MCF 10A (cell line): ENCODE measurements at regions not wholly inside any gene's neighbourhood (a gene's known extent, or its start where the extent isn't known, plus 50 kb on each side); places are given as distances from the start of the nearest gene placed in this dataset.

ENCODE experiments used
- BruUV-seq: library from RNA; stranded (reverse); fragments of 400-500 nt; replicated peaks from 2 replicates; lab custom pipeline; 2021; lab: Mats Ljungman, UMichigan
- CTCF ChIA-PET: fragments of 300-600 bp; sonication (Branson Sonifier 250); formaldehyde crosslinking; extraction: SDS; loops from one replicate; lab custom pipeline; 2021; ENCODE audit warnings: antibody characterized with exemption, inconsistent platforms; lab: Yijun Ruan, JAX
- POLR2A ChIA-PET: fragments of 300-600, 350-650 bp; sonication (Branson Sonifier 250); formaldehyde crosslinking; extraction: SDS; loops from one replicate; lab custom pipeline; 2020; ENCODE audit warnings: antibody characterized with exemption, inconsistent platforms; lab: Yijun Ruan, JAX
- DNase-seq: peaks from one replicate; pipeline ENCODE4 v3.0.0-alpha.2; 2018; ENCODE audit not compliant: unreplicated experiment
- H3K27ac Mint-ChIP-seq: one replicate; pipeline ENCODE4 v1.8.0; 2022; ENCODE audit warnings: mild to moderate bottlenecking, low read depth, mixed read lengths; ENCODE audit not compliant: unreplicated experiment
- H3K27me3 Mint-ChIP-seq: one replicate; pipeline ENCODE4 v1.8.0; 2022; ENCODE audit warnings: mixed read lengths; ENCODE audit not compliant: insufficient read depth, unreplicated experiment
- H3K36me3 Mint-ChIP-seq: one replicate; pipeline ENCODE4 v1.8.0; 2022; ENCODE audit warnings: mild to moderate bottlenecking, moderate library complexity, mixed read lengths; ENCODE audit not compliant: insufficient read depth, unreplicated experiment
- H3K4me1 Mint-ChIP-seq: one replicate; pipeline ENCODE4 v1.8.0; 2022; ENCODE audit warnings: mixed read lengths; ENCODE audit not compliant: insufficient read depth, unreplicated experiment
- H3K4me3 Mint-ChIP-seq: one replicate; pipeline ENCODE4 v1.8.0; 2022; ENCODE audit warnings: mild to moderate bottlenecking, moderate library complexity, mixed read lengths; ENCODE audit not compliant: unreplicated experiment
- H3K9me3 Mint-ChIP-seq: one replicate; pipeline ENCODE4 v1.8.0; 2022; ENCODE audit warnings: mixed read lengths; ENCODE audit not compliant: unreplicated experiment
- intact Hi-C: fragments of 100-400 bp; cut with micrococcal nuclease; formaldehyde crosslinking; loops from 2 replicates; pipeline ENCODE4 v1.14.1; 2022
- TF ChIP-seq, protein P1 (sequence below): fragments of 200-600 bp; IDR thresholded peaks from one replicate; pipeline ENCODE4 v1.8.0; 2022; ENCODE audit warnings: antibody characterized with exemption, mild to moderate bottlenecking; ENCODE audit not compliant: unreplicated experiment

DNA sequence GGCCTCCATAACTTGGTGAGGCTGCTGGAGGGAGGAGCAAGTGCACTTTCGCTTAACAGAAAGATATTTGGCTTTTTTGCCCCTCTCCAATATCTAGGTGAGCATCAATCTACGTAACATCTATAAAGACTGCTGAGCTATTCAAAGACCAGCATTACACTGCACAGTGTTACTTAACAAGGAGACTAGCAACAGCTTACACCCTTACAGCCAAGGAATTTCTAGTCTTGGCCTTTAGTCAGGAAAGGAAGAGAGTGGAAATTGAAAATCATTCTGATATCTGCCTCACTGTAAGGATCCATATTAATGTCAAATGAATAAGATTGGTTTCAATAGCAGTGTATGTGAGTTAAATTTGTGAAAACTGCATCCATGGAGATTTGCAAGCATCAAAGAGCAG, 163.9 kb upstream of the DUSP10 start:
- Mint-ChIP-seq H3K27me3 (no peaks in the 10 kb centered on the region), H3K4me1 (no peaks in the 10 kb centered on the region), H3K36me3 (no peaks in the 10 kb centered on the region), H3K4me3 (no peak overlapping the region), H3K27ac (no peak overlapping the region), H3K9me3 (no peaks in the 10 kb centered on the region)
- ChIA-PET POLR2A (interaction anchor here (1.0 to 1.8 kb wide), 4 partner anchors 11 to 79 kb away, joined by 3 to 6 read pairs (median 3); no protein-coding TSS in a partner anchor), CTCF (interaction anchor here (0.7 to 1.2 kb wide), 3 partner anchors 14 to 191 kb away, joined by 3 to 4 read pairs (median 4); no protein-coding TSS in a partner anchor)
- DNase-seq, result no peak
- no TSS peak for BruUV-seq
- intact Hi-C loops, result no loop called here
- TF ChIP-seq, protein P1, sequence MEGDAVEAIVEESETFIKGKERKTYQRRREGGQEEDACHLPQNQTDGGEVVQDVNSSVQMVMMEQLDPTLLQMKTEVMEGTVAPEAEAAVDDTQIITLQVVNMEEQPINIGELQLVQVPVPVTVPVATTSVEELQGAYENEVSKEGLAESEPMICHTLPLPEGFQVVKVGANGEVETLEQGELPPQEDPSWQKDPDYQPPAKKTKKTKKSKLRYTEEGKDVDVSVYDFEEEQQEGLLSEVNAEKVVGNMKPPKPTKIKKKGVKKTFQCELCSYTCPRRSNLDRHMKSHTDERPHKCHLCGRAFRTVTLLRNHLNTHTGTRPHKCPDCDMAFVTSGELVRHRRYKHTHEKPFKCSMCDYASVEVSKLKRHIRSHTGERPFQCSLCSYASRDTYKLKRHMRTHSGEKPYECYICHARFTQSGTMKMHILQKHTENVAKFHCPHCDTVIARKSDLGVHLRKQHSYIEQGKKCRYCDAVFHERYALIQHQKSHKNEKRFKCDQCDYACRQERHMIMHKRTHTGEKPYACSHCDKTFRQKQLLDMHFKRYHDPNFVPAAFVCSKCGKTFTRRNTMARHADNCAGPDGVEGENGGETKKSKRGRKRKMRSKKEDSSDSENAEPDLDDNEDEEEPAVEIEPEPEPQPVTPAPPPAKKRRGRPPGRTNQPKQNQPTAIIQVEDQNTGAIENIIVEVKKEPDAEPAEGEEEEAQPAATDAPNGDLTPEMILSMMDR, result no peak

DNA sequence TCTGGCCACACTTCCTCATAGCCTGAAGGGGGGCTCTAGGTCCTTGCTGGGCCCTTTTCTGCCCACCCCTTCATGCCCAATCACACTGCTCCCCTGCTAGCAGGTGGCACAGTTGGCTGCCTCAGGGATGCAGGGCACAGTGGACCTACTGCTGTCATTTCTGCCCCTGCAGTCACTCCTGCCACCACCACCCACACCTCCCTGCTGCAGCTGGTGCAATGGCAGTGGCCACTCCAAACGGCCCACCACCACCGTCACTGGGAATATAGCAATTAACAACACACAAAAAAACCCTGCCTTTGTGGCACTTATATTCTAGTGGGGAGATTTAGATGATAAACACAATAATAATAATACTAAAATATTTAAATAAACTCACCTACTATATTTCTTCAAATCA, 162.4 kb upstream of the DUSP10 start:
- intact Hi-C loops, result no loop called here
- H3K27ac Mint-ChIP-seq, result no peak overlapping the region
- no peaks in the 10 kb centered on the region for H3K27me3 Mint-ChIP-seq
- BruUV-seq, result no TSS peak
- no peaks in the 10 kb centered on the region for H3K36me3 Mint-ChIP-seq
- POLR2A ChIA-PET, result no interaction called here
- DNase-seq, result no peak
- no peaks in the 10 kb centered on the region for H3K4me1 Mint-ChIP-seq
- H3K9me3 Mint-ChIP-seq, result no peaks in the 10 kb centered on the region
- TF ChIP-seq, protein P1, result no peak
- no peak overlapping the region for H3K4me3 Mint-ChIP-seq
- CTCF ChIA-PET, result interaction anchor here (0.6 to 1.5 kb wide), 5 partner anchors 10 to 455 kb away, joined by 3 to 4 read pairs (median 3); no protein-coding TSS in a partner anchor

DNA sequence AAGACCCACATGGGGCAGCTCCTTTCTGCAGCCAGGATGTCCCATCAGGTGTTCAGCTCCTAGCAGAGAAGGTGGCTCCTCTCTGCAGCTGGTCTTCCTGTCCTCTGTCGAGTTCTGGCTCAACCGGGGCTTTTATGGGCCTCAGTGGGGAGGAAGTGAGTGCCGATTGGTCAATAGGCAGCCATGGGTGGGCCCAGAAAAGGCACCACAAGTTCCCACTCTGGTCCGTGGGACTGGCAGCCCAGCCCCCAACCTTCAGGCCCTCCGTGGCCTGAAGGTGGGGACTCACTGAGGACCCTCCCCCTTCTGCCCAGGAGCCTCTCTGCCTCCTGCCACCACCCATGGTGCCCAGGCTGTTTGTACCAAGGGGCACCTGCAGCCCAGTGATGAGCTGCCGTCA, 161.7 kb upstream of the DUSP10 start:
- no peak for DNase-seq
- ChIA-PET POLR2A (interaction anchor here (0.6 to 1.4 kb wide), 3 partner anchors 12 to 162 kb away, joined by 3 to 8 read pairs (median 6); partner anchors contain the start of gene DUSP10), CTCF (interaction anchor here (0.7 to 2.2 kb wide), 7 partner anchors 10 to 563 kb away, joined by 3 to 9 read pairs (median 3); no protein-coding TSS in a partner anchor)
- no peak overlapping the region for H3K4me3 Mint-ChIP-seq
- TF ChIP-seq, protein P1, result no peak
- BruUV-seq, result no TSS peak
- H3K4me1 Mint-ChIP-seq, result no peaks in the 10 kb centered on the region
- H3K27ac Mint-ChIP-seq, result no peak overlapping the region
- H3K27me3 Mint-ChIP-seq, result no peaks in the 10 kb centered on the region
- intact Hi-C loops, result no loop called here
- H3K9me3 Mint-ChIP-seq, result no peaks in the 10 kb centered on the region
- no peaks in the 10 kb centered on the region for H3K36me3 Mint-ChIP-seq

DNA sequence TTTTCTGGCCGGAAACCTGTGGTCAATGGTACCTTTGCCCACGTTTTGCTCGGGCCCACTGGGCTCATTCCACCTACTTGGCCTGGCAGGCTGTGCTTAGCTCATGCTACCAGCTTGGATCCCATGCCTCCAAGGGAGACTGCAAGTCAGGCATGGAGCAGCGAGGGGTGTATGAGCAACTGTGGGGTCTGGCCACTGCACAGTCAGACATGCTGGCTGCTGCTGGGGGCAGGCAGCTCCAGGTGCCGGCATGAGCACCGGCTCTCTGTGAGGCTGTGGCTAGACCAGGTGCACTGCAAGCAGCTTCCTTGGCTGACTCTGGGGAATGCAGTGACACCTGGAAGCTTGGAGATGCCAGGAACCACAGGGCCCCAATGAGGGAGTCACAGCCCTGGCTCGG, 161.1 kb upstream of the DUSP10 start:
- Mint-ChIP-seq H3K4me1 (no peaks in the 10 kb centered on the region), H3K36me3 (no peaks in the 10 kb centered on the region), H3K4me3 (no peak overlapping the region), H3K9me3 (no peaks in the 10 kb centered on the region), H3K27ac (no peak overlapping the region), H3K27me3 (no peaks in the 10 kb centered on the region)
- TF ChIP-seq, protein P1, result no peak
- intact Hi-C loops, result no loop called here
- DNase-seq, result no peak
- ChIA-PET POLR2A (interaction anchor here (1.2 to 1.4 kb wide), 3 partner anchors 11 to 161 kb away, joined by 3 to 8 read pairs (median 6); partner anchors contain the start of gene DUSP10), CTCF (interaction anchor here (0.7 to 2.2 kb wide), 6 partner anchors 11 to 562 kb away, joined by 3 to 9 read pairs (median 3); no protein-coding TSS in a partner anchor)
- no TSS peak for BruUV-seq
